AG08396 (cell line): ENCODE measurements at regions not wholly inside any gene's neighbourhood (a gene's known extent, or its start where the extent isn't known, plus 50 kb on each side); places are given as distances from the start of the nearest gene placed in this dataset.

ENCODE experiments used
- DNase-seq: peaks from one replicate; pipeline ENCODE4 v3.0.0; 2012; ENCODE audit warnings: low spot score, mixed read lengths

DNA sequence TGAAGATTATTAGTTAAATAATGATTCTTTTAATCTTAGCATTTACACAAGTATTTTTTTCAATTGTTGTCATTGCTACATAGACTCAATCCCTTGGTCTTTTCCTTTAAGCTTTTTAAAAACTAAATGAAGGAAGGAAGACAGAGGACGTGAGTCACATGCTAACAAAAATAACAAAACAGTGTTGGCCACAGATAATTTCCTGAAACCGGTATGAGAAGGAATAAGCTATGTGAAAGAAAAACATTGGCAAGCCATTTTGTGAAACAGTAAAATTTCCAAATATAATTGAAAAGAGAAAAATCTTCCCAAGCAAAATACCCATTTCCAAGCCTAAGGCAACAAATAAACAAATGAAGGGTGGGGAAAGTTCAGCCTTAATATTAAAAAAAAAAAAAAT lies 223.0 kb downstream of the AHR start:
- no peak for DNase-seq

DNA sequence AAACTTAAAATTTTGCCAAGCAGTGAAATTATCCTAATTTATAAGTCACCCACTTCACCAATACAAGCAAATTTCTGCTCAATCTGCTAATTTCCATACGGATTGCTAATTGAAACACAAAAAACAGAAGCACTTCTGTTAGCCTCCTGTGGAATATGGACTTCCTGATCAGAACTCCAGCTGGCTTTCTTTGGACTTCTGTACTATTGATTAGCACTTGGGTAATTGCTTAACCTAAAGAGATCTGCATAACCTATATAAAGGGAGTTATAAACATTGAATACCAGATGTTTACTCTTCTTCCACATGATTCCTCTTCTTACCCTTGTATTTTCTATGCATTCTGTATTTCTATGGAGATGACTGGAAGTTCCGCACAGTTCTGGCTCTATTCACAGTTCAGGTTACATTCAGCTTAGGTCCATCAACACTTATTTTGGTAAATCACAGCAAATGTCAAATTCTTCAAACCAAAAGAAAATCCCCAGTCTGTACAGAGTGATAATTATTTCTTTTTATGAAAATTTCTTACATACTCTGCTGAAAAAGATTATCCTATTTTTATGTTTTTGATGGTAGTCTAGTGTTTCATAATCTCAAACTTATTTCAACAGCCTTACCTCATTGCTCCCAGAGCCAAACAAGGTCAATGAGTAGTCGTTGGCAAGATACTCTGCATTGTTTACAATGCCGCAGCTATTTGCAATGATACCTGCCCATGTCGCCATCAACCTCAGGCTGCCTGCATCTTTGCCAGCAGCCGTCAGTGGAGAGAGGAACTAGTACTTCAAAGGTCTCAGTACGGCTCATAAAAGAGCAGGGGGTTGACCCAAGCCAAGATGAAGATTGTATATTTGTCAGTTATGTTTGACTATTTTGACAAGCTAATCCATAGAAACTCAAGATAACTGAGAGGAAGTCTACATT lies 225.6 kb downstream of the AHR start:
- no peak for DNase-seq

DNA sequence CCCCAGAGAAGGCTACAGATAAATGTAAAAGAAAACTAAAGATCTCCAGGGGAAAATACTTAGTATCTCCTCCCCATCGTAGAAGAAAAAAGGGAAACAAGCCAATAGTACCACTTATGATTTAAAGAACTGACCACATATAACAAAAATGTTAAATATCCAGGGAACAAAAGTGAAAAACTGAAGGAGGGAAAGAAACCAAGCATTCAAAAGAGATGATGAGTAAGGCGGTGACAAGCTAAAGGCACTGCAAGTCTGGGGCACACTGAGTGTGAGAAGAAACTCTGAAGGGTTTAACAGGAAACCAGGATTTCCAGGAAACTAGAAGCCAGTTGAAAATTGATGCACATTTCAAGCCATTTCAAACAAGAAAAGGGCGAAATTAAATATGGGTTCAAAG lies 226.3 kb downstream of the AHR start:
- no peak for DNase-seq

DNA sequence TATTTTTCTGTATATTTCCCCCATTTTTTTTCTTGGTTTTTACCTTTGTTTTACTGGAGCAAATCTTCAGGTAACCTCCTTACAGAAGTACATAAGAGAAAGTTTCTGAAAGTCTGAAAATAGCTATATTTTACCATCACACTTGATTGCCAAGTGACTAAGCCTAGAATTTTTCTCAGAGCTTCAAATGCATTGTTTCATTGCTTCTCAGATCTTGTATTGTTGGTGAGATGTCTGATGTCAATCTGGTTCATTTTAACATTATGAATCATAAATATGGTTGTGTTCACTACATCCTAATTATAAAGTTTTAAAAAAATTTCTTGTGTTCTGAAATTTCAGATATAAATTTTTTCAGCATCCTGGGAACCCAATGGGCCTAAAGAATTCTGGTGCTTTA lies 228.2 kb downstream of the AHR start:
- no peak for DNase-seq

DNA sequence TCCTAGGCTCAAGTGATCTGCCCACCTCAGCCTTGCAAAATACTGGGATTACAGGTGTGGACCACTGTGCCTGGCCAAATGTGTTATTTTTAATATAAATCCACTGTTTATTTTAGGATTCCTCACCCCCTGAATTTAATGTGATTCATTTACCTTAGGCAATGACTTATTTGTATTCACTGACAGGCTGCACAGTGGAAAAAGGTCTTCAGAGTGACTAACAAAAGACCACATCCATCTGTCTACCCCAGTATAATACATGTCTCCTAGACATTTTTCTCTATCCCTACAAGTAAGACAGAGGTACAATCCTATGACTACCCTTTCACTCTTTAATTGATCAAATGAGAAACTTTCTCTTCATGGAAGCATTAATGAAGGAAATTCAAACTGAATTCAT lies 230.2 kb downstream of the AHR start:
- DNase-seq: no peak

DNA sequence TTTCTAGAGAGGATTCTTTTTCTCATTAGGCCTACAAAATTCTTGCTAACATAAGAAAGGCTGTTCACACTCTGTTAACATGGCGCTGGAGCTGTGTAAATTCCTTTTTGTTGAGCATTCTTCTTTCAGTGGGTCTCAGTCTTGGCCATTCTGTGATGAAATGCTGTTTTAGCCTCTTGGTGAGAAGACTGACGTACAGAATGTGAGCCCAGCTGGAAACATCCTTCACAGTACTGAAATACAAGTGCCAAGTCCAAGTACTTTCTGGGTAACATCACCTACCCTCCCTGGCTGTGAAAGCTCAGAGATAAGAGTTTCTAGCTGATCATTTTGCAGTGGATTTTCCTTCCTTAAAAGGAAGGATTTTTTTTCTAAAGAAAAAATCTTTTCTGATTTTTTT lies 231.8 kb downstream of the AHR start:
- DNase-seq: no peak

DNA sequence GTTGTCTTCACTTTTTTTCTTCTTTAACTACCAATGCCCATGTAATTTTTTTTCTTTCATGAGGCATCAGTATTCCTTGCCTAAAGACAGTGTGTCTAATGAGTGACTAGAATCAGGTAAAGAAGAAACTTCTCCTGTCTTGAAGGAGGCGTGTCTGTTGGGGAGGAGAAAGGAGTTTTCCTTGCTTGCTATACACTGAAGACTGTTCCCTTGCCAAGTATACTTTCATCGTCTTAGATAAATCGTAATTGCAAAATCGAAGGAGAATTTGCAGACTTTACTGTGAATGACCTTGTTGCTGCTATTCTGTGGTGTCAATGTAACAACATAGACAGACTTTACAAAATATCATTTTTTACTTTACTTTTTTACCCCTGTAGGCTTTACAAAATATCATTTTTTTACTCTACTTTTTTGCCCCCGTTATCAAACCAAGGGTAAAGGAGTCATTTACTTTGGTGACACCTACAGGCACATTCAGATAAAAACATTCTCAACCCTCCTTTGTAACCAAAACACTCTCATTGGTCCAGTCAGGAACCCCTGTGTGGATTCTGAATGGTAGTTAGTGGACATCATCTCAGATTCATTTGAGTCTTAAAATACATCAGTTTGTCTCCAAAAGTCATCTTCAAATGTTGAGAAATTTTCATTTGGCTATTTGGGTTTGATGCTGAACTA lies 232.4 kb downstream of the AHR start:
- no peak for DNase-seq

DNA sequence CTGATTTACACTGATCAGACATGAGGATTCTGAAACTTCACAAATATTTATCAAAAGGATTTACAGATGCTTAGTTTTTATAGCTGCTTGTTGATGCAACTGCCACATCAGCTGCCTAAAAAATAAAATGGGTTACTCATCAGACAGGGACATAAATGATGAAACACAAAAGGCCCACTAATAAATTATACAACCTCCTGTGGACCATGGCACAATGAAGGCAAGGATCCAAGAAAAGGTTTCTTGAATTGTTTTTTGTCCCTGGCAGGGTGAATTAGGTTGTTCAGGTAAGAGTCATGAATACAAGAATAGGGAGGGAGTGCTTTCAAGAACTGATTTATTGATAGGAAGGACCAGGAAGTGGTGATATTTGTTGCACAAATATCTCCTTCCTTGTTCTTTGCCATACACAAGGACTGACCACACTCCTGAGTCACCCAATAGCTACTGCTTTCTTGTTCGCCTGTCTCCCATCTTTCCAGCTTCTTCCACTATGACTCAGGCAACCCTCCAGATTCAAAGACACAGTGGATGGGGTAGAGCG lies 234.5 kb downstream of the AHR start:
- DNase-seq: peak; percentile 65

DNA sequence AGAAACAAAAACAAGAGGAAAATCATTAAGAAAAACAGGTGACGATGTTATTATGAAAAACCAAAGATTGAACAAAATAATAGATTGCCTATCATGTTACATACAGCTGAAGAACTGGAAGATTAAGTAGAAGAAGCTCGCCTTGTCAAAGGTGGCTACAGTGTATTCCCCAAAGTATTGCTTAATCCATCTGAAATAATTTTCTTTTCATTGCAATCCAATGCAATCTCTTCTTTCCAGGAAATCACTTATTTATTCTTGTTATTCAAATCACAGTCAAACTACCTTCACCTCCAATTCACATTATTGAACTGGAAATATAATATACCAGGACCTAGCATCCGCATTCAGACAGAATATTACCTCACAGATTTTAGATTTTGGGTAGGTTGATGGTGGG lies 235.9 kb downstream of the AHR start:
- no peak for DNase-seq

DNA sequence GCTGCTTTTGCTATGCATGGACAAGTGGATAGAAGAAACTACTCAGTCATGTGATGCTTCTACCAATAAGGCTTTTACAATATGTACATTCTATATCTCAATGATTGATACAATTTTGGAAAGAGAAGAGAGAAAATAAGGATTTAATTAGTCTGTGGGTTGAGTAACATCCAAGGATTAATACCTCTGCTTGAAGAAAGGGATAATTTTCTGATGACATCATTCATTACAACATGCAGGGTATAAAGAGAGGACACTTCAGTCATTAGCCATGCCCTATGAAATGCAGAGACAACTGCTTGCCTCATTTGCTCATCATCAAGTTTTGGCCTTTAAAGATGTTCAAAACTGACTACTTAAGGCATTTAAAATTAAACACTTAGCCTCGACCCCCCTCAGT lies 237.3 kb downstream of the AHR start:
- DNase-seq: no peak

DNA sequence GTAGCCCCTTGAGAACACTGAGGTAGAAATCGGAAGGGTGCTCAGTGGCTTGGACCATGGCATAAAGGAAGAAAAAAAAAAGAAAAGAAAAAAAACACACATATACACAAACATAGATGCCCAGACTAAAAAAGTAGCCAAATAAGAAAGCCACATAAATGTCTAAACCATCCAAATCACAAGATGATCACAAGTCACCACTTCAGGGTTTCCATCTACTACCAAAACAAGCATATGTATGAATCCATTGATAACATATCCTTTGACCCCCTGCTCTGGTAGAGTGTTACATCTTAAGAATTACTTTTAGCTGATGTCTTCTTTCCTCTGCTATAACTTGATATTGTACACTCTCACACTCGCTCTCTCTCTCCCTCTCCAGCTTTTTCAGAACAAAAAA lies 245.9 kb downstream of the AHR start:
- DNase-seq: no peak

DNA sequence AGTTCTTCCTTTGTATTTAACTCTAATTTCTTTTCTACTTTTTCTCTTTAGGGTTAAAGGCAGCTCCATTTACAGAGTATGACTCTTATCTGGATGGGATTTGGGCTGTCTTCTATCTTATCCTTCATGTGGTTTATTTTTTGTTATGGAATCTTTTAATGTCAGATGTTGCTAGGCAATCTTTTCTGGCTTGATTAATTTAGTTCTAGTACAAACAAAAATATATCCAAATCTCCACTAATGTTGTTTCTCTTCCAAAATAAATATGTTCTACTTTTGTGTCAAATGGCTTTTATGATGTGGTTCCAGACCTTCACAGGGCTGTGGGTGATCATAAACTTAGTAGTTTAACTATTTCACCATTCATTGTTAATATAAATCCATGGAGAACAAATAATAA lies 246.9 kb downstream of the AHR start:
- DNase-seq: no peak

DNA sequence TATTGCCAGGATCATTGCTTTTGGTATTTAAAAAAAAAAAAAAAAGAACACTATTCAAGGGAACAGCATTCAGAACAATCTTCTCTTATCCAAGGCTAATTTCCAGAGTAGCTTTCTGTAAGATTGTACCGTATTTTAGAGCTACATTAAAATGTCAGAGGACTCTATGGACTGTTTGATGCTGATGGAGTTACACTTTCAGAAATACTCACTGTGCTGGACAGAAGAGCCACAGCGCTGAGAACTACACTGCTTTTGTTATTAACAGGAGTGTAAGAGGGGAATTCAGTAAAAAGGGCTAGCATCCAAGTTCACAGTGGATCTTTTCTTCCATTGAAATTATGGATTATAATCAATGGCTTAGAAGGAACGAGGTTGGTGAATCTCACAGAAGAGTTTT lies 247.7 kb downstream of the AHR start:
- no peak for DNase-seq

DNA sequence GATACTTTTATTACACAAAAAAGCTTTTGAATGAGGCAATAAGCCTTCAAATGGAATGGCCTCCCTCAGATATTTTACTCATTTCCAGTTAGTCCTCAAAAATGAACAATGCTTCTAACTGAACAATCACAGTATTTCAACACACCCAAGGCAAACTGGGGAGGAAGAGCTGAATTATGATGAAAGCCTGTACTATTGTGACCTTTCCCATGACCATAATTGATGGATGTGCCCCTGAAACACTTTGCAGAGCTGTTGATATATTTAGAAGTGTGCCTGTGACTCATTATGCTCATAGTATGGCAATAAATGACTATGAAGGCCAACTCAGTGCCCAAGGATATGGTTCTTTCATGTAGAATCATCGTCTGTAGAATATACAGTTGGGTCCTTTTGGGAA lies 248.1 kb downstream of the AHR start:
- DNase-seq: no peak

DNA sequence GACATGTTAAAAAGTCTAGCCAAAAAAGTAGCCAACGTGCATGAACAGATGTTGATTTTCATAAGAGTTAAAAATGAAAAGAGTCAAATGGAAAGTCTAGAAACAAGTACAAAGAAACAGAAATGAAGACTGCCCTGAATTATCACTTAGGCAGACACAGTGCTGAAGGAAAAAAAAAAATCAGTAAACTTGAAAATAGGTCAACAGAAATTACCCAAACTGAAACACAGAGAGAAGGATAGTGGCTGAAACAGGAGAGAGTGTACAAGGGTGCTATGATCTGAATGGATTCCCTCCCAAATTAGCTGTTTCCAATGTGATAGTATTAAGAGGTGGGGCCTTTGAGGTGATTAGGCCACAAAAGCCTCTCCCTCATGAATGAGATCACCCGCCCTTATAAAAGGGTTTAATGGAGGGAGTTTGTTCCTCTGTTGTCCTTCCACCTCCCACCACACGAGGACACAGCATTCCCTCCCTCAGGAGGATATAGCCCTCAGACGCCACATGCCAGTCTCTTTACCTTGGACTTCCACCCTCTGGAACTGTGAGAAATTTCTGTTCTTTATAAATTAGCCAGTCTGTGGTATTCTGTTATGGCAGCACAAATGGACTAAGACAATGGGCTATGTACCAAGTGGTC lies 249.7 kb downstream of the AHR start:
- no peak for DNase-seq

DNA sequence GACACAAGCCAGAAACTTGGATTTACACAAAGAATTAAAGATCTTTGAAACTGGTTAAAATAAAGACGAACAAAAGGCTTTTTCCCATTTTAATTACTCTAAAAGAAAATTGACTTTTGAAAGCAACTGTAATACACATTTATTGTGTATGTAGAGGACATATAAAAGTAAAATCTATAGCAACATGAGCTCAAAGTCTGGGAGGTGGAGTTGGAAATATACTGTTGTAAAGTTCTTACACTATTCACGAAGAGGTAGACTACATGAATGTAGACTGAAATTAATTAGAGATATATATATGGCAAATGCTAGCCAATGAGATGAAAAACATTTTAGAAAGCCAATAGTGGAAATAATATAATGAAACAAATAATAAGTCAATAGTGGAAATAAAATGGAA lies 251.0 kb downstream of the AHR start:
- DNase-seq: no peak

DNA sequence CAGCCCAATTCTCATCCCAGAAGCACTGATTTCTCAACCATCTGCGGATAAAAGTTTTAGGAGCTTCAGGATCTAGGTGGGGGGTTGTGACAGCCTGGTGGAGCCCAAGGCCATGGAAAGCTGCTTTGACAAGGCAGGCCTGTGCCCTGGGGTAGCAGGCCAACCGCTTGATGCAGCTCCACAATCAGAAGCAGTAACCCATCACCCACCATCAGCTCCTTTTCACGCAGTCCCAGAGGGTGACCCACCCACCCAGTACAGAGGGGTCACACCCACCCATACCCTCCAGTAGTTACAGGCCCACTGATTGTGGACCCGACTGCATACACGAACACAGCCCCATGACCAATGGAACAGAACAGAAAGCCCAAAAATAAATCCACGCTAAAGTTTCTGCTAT lies 253.9 kb downstream of the AHR start:
- no peak for DNase-seq

DNA sequence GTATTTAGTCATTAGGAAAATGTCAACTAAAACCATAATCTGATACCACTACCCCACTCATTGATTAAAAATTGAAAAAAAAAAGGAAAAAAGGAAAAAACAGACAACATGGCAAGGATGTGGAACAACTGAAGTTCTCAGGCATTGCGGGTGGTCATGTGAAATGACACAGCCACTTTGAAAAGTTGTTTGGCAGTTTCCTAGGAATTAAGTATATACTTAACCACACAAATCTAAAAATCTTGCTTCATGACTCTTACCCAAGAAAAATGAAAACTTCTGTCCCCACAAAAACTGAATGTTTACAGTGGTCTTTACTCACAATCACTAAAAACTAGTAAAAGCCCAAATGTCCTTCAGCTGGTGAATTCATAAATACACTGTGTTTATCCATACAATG lies 254.5 kb downstream of the AHR start:
- DNase-seq: no peak

DNA sequence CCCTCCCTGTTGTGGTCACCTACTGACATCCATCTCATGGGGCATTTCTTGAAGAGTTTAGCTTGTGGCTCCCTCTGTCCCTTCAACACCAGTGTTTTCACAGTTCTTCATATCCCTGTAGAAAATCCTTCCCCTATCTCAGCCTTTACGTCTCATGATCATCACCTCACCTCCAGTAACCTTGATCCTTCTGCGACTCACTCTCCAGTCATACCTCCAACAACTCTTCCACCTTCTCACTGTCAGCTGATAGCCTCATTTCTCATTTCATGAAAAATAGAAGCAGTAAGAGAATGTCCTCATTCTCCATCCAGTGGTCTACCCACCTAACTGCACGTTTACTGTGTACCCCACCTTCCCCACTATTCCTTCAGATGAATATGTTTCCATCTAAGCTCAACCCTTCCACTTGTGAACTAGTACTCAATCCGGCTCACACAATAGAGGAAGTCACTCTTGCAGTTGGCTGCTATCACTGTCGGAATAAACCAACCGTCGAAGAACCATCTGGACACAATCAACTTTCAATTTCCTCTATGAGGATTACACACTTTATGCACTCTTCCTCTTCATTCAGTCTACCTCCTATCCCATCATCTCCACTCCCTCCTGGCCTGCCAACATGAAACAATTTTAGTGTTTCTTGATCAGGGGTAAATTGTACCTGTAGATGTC lies 256.0 kb downstream of the AHR start:
- DNase-seq: no peak

DNA sequence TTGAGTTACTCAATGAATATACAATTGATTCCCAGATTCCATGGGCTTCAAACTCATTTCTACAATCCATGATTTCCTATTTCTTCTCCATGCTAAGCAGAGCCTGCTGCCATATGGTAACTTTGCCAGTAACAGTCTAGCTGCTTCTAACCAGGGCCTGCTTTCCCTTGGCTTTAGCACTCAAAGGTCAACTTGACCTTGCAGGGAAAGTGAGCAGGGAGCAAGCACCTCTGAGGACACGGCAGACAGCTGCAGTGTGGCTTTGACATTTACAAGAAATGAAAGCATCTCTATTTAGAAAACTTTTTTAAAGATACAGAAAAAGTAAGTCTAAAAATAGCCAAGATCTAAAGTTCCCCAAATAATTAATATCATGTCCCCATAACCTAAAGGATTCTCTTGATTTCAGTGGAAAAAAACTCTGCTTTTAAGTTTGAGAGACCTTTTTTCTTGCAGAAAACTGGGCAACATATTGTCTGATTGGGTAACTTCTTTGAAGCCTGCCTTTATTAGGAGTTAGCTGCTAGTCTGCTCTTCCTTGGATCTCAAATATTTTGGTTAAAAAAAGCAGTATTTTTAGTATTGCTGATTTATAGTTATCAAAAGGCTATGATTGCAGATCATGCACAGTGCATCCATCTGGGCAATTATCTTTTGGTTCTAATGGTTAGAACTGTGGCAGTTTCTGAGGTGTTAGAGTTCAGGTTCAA lies 257.9 kb downstream of the AHR start:
- no peak for DNase-seq

DNA sequence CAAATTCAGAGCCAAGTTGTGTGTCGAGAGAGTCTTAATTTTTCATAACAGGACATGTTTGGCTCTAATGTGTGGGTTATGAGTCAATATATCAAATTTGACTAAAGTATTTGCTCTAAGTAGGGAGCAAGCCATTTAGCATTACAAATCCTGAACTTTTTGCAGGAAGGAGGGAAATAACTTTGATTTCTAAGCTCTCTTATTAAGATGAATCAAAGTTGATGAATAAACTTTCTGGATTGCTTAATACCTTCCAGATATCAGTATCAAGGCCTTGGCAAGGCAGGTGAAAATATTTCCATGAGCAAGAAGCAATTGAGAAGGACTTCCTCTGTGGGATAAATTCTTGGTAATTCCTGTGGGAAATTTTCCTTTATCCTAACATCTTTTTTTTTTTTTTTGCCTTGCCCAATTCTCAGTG lies 258.8 kb downstream of the AHR start:
- DNase-seq: no peak

DNA sequence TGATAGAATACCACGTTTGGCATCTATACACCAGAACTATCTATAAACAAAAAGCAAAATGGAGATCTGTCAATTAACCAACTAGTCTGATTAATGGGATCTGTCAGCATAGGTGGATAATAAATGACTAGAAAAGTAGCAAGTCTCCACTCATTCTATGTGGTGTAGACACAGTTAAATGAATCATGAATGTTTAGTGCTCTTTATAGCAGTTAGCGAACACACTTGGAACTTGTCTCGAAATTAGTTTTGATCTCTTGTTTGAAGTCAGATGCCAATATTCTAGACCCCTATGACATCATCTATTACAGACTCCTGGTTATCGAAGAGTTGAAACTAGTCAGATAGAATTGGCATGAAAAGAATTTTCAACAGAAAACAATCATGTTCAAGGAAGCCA lies 259.7 kb downstream of the AHR start:
- DNase-seq: no peak
